Spleen (tissue), 7 donors: ENCODE measurements at regions not wholly inside any gene's neighbourhood (a gene's known extent, or its start where the extent isn't known, plus 50 kb on each side); places are given as distances from the start of the nearest gene placed in this dataset.

Experiments
- POLR2A ChIP-seq, 3 donors: fragments of 450-650 bp; IDR thresholded peaks; one replicate each; pipeline ENCODE4 v1.5.1; 2017; ENCODE audit warnings: antibody characterized with exemption in 3 of 3, mild to moderate bottlenecking in 1 of 3
- TF ChIP-seq, protein P1 (sequence below), 11 experiments: fragments of 200-600 bp in 7 of 11; fragments of 450-650 bp in 4 of 11; sonication (generic) in 4 of 11; IDR thresholded peaks in 8 of 11; conservative IDR thresholded peaks in 3 of 11; 1 replicate in 7 of 11; 2 replicates in 4 of 11; pipeline versions ENCODE4 v1.4.0 to v1.8.0; 2016 to 2021; ENCODE audit warnings: antibody characterized with exemption in 11 of 11, inconsistent platforms in 4 of 11, mild to moderate bottlenecking in 1 of 11
- donor health status: DM: no; HTN: no; CAD: no; lungs with moderate emphysema.
- donor health status: DM: no; HTN: no; CAD: no.
- donor health status: DM: no; HTN: no; CAD: no.

- TF ChIP-seq, protein P1, sequence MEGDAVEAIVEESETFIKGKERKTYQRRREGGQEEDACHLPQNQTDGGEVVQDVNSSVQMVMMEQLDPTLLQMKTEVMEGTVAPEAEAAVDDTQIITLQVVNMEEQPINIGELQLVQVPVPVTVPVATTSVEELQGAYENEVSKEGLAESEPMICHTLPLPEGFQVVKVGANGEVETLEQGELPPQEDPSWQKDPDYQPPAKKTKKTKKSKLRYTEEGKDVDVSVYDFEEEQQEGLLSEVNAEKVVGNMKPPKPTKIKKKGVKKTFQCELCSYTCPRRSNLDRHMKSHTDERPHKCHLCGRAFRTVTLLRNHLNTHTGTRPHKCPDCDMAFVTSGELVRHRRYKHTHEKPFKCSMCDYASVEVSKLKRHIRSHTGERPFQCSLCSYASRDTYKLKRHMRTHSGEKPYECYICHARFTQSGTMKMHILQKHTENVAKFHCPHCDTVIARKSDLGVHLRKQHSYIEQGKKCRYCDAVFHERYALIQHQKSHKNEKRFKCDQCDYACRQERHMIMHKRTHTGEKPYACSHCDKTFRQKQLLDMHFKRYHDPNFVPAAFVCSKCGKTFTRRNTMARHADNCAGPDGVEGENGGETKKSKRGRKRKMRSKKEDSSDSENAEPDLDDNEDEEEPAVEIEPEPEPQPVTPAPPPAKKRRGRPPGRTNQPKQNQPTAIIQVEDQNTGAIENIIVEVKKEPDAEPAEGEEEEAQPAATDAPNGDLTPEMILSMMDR (IDR thresholded peaks at IDR 0.05 in 8 of 11, conservative IDR thresholded peaks at IDR 0.05 in 3 of 11), result no peak
- TF ChIP-seq POLR2A (IDR thresholded peaks at IDR 0.05), result no peak
These were observed 52.5 kb downstream of the GARRE1 start for GRCh38 chr19:34306824-34307223.
